Psoas muscle (tissue), 7 donors: ENCODE measurements at regions not wholly inside any gene's neighbourhood (a gene's known extent, or its start where the extent isn't known, plus 50 kb on each side); places are given as distances from the start of the nearest gene placed in this dataset.
"Not testable (repeated sequence)": the region's sequence is repeated elsewhere in the genome, so short reads cannot be mapped to it uniquely, and the experiment has no call there.

Source experiments
- ATAC-seq, 4 donors: fragments of 200-7000 bp; cut with Tn5 transposase; one replicate each; pipeline ENCODE4 v1.9.1; 2020; ENCODE audit warnings: moderate library complexity in 3 of 4, mild to moderate bottlenecking in 2 of 4
- DNase-seq, 2 donors: peaks; one replicate each; pipeline ENCODE4 v3.0.0-alpha.2; 2020
- H3K27ac ChIP-seq: fragments of 200-600 bp; one replicate; pipeline ENCODE4 v1.8.0; 2022
- H3K27me3 ChIP-seq, 3 donors: fragments of 200-600 bp in 1 of 3; one replicate each; pipeline versions ENCODE4 v1.6.1 to v1.8.0; 2013 to 2022; ENCODE audit warnings: low read length in 2 of 3, mild to moderate bottlenecking in 2 of 3, moderate library complexity in 1 of 3; ENCODE audit not compliant: insufficient read depth in 3 of 3
- H3K36me3 ChIP-seq, 2 donors: fragments of 200-600 bp in 1 of 2; one replicate each; pipeline versions ENCODE4 v1.6.1 to v1.8.0; 2013 to 2022; ENCODE audit warnings: low read depth in 1 of 2, mild to moderate bottlenecking in 1 of 2, moderate library complexity in 1 of 2; ENCODE audit not compliant: insufficient read depth in 1 of 2
- H3K4me1 ChIP-seq: fragments of 200-600 bp; one replicate; pipeline ENCODE4 v1.8.0; 2022
- H3K4me3 ChIP-seq: fragments of 200-600 bp; one replicate; pipeline ENCODE4 v1.8.0; 2022; ENCODE audit warnings: mild to moderate bottlenecking
- H3K9me3 ChIP-seq: fragments of 200-600 bp; one replicate; pipeline ENCODE4 v1.8.0; 2022
- WGBS, 3 donors: extraction: QIAGEN DNeasy Blood & Tissue Kit; methylation state at CpG; one replicate each; pipeline versions ENCODE4 v1.1.6 to v1.1.7; 2013; 5-methylcytosine and 5-hydroxymethylcytosine counted together
- intact Hi-C, 2 donors: fragments of 100-400 bp; cut with DNase I; formaldehyde crosslinking; loops; one replicate each; pipeline versions ENCODE4 v1.11.0 to v1.14.2; 2022
- donor health status: healthy with polysubstance abuse.
- donor health status: DM: no; HTN: no; CAD: no; lungs with moderate emphysema.
- donor health status: Bipolar disorder and iron deficiency.
- donor health status: healthy.
- donor health status: DM: yes; HTN: yes; CAD: no.
- donor health status: DM: no; HTN: no; CAD: no.
- donor health status: DM: yes; HTN: yes; CAD: no.

DNA sequence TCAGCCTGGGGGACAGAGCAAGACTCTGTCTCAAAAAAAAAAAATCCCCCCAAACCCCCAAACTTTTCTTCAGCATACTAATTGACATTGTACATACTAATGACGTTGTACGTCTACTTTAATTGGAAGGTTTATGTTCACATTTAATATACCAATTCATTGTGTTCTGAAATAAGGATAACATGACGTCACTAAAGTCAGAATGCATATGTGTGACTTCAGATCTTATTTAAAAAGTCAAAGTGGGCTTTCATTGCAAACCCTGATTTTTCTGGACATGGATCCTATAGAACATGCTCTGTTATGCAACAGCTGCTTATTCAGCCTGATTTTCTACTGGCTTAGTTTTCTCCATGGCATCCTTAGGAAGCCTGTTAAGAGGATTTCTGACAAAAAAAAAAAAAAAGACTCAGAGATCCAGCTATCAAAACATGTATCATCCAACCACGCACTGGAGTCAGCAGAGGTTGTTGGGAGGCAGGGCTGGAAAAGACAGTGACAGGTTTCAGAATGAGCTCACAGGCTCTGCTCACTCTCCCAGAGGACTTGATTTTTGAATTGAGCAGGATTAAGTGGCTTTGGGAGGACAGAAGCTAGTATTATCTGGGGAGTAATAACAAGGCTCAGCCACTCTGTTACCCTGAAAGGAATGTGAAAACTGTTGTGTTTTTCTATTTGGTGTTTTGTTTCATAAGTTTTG, 1472.0 kb downstream of the KHDRBS2 start:
- WGBS, 3 donors, result 46 to 51% (median 49%) methylated on average over 4 of the region's 4 CpGs
- DNase-seq, H3K27me3 ChIP-seq, H3K9me3 ChIP-seq, H3K4me3 ChIP-seq, H3K36me3 ChIP-seq, H3K4me1 ChIP-seq, ATAC-seq, intact Hi-C loops, H3K27ac ChIP-seq: not testable (repeated sequence)

DNA sequence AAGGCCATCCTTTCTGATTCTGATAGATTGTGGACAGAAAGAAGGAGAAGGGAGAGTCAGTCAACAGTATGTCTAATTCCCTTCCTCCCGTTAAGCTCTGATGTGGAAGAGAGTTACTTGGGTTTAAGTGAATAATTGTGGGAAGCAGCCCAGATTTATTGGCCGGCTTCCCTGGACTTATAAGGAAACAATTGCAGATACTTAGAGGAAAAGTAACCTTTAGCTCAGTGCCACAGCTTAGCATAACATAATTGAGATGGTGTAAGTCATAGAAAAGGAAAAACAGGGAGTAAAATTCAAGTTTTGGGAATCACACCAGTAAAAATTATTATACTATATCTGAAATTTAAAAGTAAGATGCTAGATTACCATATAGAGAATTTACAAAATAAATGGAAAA, 1475.8 kb downstream of the KHDRBS2 start:
- H3K9me3 ChIP-seq, H3K36me3 ChIP-seq, H3K27ac ChIP-seq, DNase-seq, intact Hi-C loops, H3K4me1 ChIP-seq, H3K4me3 ChIP-seq, ATAC-seq, H3K27me3 ChIP-seq: not testable (repeated sequence)
- 50 to 61% (median 57%) methylated on average over 1 of the region's 2 CpGs for WGBS, 3 donors

DNA sequence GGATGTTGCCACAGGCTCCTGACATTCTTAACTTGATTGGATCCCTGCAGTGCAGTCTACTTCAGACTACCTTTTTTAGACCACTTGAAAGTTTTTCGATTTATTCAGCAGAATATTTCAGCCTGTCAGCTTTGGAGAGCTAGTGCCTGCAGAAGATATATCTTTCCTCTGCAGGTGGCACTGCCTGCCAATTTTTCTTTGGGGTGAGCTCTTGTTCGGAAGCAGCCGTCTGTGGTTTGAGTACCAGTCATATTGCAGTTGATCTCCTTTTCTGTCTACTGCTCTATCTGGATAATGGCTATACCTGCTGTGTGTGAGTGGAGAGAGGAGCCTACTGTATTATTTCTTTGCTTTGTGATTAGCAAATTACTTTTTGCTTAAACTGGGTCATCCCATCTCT, 1486.9 kb downstream of the KHDRBS2 start:
- H3K9me3 ChIP-seq, H3K36me3 ChIP-seq, ATAC-seq, H3K4me1 ChIP-seq, H3K27ac ChIP-seq, intact Hi-C loops, H3K27me3 ChIP-seq, H3K4me3 ChIP-seq, DNase-seq: not testable (repeated sequence)
- WGBS, 3 donors, result 27 to 44% (median 31%) methylated on average over 3 of the region's 3 CpGs

DNA sequence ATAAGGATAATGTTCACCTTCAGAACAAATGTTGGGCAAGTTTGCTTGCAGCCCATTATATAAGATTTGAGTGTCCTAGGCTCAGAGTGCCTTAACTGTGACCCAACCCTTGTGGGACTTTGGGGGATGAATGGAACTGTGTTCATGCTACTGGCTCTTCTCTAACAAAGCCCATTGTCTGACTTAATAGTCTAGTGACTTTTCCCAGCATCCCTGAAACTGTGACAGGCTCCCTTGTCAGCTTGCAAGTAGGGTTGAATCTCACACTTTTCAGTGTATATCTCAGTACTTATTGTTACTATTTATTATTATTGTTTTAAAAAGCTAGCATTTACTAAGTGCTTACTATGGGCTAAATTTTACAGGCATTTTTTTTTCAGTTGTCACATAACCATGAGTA, 1488.2 kb downstream of the KHDRBS2 start:
- H3K4me1 ChIP-seq, ATAC-seq, intact Hi-C loops, H3K27me3 ChIP-seq, DNase-seq, H3K27ac ChIP-seq, H3K36me3 ChIP-seq, H3K4me3 ChIP-seq, H3K9me3 ChIP-seq: not testable (repeated sequence)

DNA sequence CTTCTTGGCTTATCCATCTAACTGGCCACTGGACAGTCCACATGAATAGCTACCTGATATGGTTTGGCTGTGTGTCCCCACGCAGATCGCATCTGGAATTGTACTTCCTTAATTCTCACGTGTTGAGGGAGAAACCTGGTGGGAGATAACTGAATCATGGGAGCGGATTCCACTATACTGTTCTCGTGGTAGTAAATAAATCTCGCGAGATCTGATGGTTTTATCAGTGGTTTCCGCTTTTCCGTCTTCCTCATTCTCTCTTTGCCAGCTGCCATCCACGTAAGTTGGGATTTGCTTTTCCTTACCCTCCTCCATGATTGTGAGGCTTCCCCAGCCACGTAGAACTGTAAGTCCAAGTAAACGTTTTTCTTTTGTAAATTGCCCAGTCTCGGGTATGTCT, 1496.4 kb downstream of the KHDRBS2 start:
- intact Hi-C loops, result not testable (repeated sequence)

DNA sequence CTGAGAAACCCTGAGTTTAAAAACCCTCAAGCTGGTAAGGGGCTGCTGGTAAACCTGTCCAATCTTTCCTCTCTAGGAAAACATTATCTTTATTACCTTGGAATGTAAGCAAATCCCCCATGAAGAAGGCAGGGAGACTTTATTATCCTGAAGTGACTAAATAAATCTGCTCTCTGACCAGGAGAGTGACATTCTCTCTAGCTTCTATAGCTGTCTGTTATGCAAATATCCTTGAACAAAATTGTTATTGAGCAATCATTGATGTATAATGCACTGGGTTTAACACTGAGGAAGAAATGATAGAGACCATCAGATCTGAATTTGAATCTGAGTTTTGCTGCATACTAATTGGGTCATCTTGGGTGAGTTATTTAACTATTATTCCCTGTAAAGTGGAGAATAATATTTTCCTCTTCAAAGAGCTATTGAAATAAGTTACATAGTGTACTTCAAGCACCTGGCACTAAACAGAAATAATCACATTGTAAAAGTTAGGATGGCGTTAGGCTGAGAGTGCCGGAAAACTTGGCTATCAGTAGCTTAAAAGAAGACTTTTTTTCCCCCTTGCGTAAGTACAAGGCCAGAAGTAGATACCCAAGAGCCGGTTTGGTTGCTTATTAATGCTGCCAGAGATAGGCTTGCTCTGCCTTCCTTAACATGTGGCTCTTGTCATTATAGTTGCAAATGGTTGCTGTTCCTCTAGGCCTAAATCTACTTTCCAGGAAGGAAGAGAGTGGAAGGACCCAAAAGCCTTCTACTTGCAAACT, 1503.1 kb downstream of the KHDRBS2 start:
- WGBS, 3 donors, result 81 to 89% (median 84%) methylated on average over 4 of the region's 4 CpGs
- ATAC-seq, H3K27me3 ChIP-seq, intact Hi-C loops, H3K9me3 ChIP-seq, H3K4me3 ChIP-seq, H3K27ac ChIP-seq, H3K36me3 ChIP-seq, DNase-seq, H3K4me1 ChIP-seq: not testable (repeated sequence)

More for the DNA sequence above, 1496.4 kb downstream of the KHDRBS2 start:
- H3K4me1 ChIP-seq, H3K27me3 ChIP-seq, H3K4me3 ChIP-seq, H3K9me3 ChIP-seq, H3K36me3 ChIP-seq, ATAC-seq, DNase-seq, H3K27ac ChIP-seq: not testable (repeated sequence)
- WGBS, 3 donors, result 88% methylated on average over 13 of the region's 13 CpGs

DNA sequence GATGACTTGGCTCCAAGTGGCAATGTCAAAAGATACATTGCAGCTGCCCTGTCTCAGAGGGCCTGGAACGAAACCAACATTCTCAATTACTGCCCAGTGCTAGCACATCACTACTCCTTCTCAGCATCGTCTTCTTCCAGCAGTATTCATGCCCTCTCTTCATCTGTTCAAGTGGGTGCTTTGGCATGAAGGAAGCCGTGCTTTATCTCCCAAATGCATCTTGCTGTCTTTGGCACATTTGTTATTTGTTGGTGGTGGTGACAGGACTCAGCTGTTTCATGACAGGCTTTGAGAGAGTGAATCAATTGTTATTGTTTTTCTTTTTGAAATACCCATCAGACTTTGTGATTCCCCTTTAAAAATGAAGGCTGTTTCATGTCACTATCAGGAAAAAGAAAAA, 1506.4 kb downstream of the KHDRBS2 start:
- ATAC-seq, intact Hi-C loops: not testable (repeated sequence)

DNA sequence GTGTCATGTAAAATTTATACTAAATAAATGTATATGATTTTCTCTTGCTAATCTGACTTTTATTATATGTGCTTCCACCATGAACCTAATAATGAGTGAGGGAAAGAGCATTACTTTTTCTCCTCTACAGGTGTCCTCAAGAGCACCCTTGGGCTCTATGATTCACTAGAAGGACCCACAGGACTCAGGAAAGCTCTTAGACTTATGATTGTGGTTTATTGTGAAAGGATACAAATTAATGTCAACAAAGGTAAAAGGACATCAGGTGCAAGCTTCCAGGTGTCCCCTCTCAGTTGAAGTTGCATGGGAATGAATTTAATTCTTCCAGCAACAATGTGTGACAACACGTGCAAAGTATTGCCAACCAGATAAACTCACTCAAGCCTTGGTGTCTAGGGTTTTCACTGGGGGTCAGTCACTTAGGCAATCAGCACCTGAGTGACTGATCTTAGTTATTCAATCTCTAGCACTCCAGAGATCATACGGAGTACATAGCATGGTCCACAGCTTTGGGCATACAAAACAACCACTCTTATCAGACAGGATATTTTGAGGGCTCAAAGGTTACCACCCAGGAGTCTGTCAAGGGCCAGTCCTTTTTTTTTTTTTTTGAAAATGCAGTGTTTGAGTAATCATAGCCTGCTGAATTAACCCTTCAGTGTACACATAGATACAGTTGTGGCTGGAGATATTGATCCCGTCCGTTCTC, 1518.1 kb downstream of the KHDRBS2 start:
- H3K9me3 ChIP-seq, H3K36me3 ChIP-seq, H3K27me3 ChIP-seq, DNase-seq, H3K27ac ChIP-seq, intact Hi-C loops, ATAC-seq, H3K4me1 ChIP-seq, H3K4me3 ChIP-seq: not testable (repeated sequence)
- WGBS, 3 donors, result 80 to 88% (median 83%) methylated on average over 4 of the region's 4 CpGs

More for the DNA sequence above, 1506.4 kb downstream of the KHDRBS2 start:
- WGBS, 3 donors, result 21 to 43% (median 38%) methylated on average over 3 of the region's 3 CpGs
- not testable (repeated sequence) for H3K36me3 ChIP-seq, DNase-seq, H3K4me3 ChIP-seq, H3K4me1 ChIP-seq, H3K27me3 ChIP-seq, H3K9me3 ChIP-seq, H3K27ac ChIP-seq

DNA sequence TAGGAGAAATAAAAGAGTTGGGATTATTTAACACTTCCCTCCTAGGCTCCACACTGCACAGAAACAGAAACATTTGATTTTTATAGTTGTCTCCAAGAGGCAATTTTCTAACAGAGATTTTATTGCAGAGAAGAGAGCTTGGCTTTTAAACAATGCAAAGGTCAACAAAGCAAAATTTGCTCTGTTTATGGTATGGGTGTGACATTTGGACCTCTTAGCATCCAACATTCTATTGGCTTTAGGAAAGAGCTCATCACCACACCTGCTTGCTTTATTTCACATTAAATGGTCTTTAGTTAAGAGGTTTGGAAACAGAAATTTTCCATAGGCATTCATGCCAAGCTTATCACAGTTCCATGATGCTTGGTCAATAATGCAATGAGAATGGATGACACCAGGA, 1520.7 kb downstream of the KHDRBS2 start:
- H3K9me3 ChIP-seq, ATAC-seq, DNase-seq, H3K4me3 ChIP-seq, intact Hi-C loops, H3K27ac ChIP-seq, H3K36me3 ChIP-seq, H3K27me3 ChIP-seq, H3K4me1 ChIP-seq: not testable (repeated sequence)

DNA sequence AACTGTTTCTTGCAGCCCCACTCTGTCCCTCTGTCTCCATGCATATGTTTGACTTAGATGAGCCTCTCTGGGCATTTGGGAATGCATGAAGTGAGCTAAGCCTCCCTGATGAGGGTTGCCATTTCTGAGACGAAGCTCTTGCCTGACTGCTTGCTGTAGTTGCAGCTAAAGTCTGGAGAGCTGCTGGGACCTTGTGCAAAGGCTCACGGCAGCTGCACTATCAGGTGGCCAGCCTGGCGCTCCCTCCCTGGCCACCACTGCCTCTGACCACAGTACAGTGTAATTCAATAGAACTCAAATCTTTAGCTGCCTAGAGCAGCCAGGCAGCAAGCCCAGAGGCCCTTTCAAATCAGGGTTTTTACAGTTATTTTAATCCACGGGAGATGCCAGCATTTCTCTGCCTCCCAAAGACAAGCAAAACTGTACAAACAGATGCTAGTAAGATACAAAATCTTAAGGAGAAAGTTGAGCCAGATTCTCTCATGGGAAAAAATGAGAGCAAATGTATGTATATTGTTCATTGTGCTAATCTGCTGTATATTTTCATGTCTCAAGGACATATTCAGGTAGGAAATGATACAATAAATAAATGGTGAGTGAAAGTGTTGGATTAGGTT, 1522.5 kb downstream of the KHDRBS2 start:
- H3K36me3 ChIP-seq, H3K27ac ChIP-seq, DNase-seq, intact Hi-C loops, ATAC-seq, H3K9me3 ChIP-seq, H3K4me3 ChIP-seq, H3K4me1 ChIP-seq, H3K27me3 ChIP-seq: not testable (repeated sequence)
- 24 to 48% (median 30%) methylated on average over 2 to 4 of the region's 4 CpGs for WGBS, 3 donors

DNA sequence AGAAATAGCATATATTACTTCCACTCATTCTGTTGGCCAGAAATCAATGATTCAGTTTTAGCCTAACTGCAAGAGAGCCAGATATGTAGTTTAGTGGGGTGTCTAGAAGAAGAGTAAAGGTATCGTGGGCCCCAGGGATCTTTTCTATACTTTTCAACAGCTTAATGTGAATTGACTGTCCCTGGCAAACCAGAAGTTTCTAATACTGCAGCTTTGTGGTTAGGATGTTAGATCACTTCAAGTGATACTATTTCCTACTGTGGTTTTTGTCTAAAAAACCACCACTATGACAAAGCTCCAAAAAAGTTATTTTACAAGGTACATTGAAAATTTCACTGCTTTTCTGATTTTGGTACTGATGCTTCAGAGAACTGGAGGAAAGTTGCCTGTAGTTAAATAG, 1525.1 kb downstream of the KHDRBS2 start:
- DNase-seq, H3K36me3 ChIP-seq, ATAC-seq, intact Hi-C loops, H3K27me3 ChIP-seq, H3K4me1 ChIP-seq, H3K9me3 ChIP-seq, H3K27ac ChIP-seq, H3K4me3 ChIP-seq: not testable (repeated sequence)
- 52 to 73% (median 62%) methylated on average over 1 of the region's 1 CpG for WGBS, 3 donors
